Breast epithelium (tissue), 3 donors: ENCODE measurements at regions not wholly inside any gene's neighbourhood (a gene's known extent, or its start where the extent isn't known, plus 50 kb on each side); places are given as distances from the start of the nearest gene placed in this dataset.

ENCODE experiments used
- CTCF ChIP-seq, 3 donors: fragments of 450-650 bp; IDR thresholded peaks; one replicate each; pipeline ENCODE4 v1.5.1; 2016 to 2017; ENCODE audit warnings: antibody characterized with exemption in 3 of 3, mild to moderate bottlenecking in 3 of 3, moderate library complexity in 3 of 3
- POLR2A ChIP-seq: fragments of 450-650 bp; IDR thresholded peaks from one replicate; pipeline ENCODE4 v1.6.1; 2016; ENCODE audit warnings: antibody characterized with exemption, mild to moderate bottlenecking, moderate library complexity

- TF ChIP-seq POLR2A (no peak), CTCF (IDR thresholded peaks at IDR 0.05) (no peak)
Observed at GRCh38 chr4:103923551-103923950, 203.8 kb upstream of the TACR3 start.
